Right kidney (tissue), 1 donor: ENCODE measurements at regions not wholly inside any gene's neighbourhood (a gene's known extent, or its start where the extent isn't known, plus 50 kb on each side); places are given as distances from the start of the nearest gene placed in this dataset.

Experiments
- DNase-seq: peaks from one replicate; pipeline ENCODE4 v3.0.0-alpha.2; 2016

DNA sequence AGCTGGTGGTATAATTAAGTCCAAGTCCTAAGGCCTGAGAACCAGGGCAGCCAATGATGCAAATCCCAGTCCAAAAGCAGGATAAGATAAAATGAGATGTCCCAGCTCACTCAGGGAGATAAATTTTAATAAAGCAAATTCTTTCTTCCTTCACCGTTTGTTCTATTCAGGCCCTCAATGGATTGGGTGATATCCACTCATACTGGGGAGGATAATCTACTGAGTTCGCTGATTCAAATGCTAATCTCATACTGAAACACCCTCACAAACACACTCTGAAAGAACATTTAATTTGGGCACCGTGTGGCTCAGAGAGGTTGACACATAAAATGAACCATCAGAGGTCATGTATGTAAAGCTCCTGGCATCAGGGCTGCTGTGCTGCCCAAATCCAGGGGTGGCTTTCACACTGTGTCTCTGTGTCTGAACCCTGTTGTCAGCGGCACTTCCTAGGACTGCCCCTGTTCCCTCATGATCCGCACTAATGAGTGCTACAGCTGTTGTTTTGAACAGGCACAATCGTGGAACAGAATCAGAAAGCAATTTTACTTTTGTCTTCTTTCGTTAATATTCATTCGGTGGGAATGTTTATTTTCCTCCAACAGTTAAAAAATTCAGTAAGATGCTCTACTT, 428.5 kb upstream of the FBXO33 start:
- DNase-seq: no peak

DNA sequence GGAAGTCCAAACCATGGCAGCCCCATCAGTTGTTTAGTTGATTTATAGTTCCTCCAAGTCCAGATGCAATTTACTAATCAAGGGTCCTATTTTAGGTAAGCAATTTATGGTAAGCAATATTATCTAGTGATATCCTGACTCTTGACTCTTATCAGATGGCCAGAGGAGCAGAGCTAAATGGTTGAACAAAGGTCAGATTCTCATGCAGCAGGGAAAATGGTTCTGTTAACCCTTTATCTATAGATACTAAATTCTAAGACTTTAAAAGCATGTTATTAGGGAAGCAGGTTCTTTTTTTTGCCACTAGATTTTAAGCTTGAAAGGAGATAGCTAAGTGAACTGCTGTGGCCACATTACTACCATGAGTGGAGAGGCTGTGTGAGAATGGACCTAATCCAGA, 427.1 kb upstream of the FBXO33 start:
- no peak for DNase-seq

DNA sequence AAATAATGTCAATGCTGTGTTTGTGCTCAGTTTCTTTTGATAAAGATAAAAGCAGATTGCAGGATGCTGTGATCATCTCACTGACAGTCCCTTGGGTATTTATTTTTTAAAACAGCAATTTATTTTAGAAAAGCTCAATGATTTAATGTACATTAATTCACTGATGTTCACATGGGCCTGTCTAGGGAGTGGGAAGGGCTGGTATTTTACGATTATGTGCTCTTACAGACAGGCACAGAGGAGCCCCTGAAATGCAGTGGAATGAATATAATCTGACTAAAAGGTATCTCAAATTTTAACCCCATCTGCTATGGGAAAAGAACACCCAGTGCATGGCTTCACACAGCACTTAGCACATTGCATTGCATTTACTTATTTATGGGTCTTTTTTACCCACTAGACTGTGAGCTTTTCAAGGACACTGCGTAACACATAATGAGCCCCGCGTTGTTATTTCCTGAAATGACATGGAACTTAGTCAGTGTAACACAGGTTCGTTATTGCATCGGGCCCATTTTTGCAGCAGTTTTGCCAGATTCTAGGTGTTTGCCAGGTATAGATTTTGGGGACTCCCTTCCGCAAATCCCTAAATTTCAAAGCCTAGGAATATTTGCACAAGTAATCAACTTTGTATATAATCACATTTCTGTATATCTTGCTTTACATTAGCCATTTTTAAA, 425.3 kb upstream of the FBXO33 start:
- no peak for DNase-seq

GRCh38 chr14:39853441-39853840, 421.2 kb upstream of the FBXO33 start:
- no peak for DNase-seq

DNA sequence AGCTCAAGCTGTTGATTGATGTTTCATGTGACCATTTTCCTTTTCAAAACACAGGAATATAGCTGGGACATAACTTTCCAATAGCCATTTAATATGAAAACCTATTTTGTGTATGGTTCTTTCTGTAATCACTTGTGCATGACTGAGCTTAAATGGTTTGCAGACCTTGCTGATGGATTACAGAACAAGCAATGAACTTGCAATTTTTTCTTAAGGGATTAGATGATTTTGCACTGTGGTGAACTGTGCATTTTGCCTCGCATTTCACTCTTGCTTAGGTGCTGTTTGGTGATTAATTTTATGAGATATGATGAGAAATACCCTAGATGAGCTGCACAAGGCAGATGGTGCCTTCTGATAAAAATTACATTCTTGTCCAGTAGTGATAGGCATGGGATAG, 419.0 kb upstream of the FBXO33 start:
- no peak for DNase-seq

DNA sequence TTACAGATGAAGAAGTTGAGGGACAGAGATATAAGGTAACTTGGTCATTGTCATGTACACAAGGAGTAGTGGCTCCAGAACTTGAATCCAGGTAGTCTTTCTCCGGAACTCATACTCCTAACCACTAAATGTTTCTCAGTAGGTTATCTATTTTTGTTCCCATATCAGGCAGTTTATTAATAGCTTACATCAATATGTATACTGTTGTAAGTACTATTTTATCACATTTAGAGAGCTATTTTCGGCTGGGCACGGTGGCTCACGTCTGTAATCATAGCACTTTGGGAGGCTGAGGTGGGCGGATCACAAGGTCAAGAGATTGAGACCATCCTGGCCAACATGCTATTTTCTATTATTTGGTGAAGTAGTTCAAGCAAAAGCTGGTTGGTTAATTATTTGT, 415.6 kb upstream of the FBXO33 start:
- no peak for DNase-seq

DNA sequence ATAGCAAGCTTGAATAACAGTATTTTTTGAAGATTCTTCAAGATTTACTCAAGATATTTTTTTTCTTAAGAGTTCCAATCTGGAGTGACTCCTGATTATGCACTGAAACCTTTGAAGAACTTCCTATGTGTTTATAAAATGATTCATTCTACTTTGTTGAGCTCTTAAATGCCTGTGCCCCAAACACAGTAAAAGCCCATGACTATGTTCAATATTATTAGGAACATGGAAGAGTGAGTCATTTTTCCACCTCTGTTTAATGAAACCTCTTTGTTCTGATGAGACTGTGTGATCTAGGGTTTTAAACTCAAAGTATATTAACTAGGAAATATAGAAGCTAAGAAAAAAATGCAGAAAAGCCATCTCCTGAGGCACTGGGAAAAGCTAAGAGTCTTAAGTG, 415.0 kb upstream of the FBXO33 start:
- no peak for DNase-seq

GRCh38 chr14:39843881-39844280, 411.6 kb upstream of the FBXO33 start:
- DNase-seq: no peak

DNA sequence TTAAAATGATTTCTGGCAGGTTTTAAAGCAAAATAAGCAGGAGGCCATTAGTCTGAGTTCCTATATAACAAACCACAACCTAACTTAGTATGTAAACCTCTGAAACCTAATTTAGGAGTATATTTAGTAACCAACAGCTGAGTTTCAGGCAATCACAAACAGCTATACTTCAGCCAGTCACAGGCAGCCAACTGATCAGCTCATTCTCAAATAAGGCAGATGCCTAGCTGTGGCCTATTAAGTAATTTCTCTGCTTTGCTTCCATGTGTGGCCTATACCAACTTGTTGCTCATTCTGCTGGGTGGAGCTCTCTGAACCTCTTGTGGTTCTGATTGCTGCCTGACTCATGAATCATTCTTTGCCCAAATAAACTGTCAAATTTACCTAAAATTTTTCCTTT, 408.9 kb upstream of the FBXO33 start:
- DNase-seq: no peak

GRCh38 chr14:39827901-39828655, 395.8 kb upstream of the FBXO33 start:
- no peak for DNase-seq

- no peak for DNase-seq
Observed at GRCh38 chr14:39812532-39813320, 380.5 kb upstream of the FBXO33 start.

- no peak for DNase-seq
Observed at GRCh38 chr14:39807271-39807670, 375.0 kb upstream of the FBXO33 start.

DNA sequence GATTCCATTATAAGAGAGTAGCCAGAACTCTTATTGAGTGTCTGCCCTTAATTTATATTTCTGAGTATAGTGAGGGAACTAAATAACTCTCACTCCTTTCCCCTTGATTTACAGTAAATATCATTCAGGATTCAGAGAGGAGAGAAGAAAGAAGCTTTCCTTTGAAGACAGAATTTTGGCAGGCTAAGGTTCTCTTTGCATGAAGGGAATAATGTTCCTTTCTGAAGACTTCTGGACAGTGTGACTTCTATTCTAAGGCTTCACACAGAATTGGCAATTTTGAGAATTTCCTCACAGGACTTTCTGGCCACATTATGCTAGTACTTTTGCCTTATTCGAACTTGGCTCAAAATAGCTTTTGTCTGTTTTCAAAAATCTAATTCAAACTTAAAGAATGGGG, 352.2 kb upstream of the FBXO33 start:
- DNase-seq: no peak

GRCh38 chr14:39781466-39781865, 349.2 kb upstream of the FBXO33 start:
- DNase-seq: no peak

DNA sequence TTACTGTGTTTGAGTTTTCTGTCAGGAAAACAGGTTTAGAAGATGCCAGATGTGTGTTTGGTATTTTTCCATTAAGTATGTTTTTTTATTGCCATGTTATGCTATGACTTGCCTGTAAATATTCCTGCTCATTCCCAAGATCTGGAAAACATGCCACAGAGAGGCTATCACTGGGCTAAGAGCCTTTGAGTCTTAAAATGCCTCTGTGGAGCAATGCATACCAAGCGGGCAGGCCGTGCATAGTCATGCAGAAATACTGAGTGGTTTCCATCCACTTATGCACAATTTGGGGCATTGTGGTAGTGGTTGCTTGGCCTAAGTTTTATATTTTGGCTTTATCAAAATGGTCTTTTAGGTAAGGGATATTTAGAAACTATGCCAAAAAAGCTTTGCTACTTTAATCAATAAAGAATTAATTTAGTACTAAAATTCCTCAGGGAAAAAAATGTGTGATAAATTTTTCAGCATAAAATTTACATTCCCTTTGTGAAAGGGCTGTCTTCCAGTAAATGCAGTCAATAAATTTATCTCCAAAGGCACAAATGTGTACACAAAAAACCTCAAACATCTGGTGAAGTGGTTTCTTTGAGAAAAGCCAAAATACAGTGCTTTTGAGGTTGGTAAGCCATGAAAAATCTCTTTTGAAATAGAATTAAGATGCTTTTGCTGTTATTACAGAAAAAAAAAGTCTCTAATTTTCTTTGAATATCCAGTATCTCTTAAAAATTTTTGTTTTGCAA, 341.3 kb upstream of the FBXO33 start:
- DNase-seq: no peak

DNA sequence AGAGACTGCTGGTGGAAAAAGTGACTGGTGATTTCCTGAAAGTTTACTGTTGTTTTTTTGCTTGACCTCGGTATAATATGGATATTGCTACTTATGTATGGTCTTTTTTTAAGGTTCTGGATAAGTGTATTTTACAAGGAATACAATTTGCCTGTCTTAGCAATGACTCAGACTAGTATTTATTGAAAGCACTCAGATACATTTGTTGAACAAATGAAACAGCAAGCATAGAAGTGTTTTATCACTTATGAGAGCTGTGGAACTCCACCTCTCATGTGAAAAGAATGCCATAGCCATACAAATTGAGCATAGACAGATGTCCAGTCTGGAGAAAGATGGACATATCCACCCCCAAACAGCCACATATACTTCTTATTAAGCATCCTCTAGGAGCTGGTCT, 340.4 kb upstream of the FBXO33 start:
- DNase-seq: no peak

DNA sequence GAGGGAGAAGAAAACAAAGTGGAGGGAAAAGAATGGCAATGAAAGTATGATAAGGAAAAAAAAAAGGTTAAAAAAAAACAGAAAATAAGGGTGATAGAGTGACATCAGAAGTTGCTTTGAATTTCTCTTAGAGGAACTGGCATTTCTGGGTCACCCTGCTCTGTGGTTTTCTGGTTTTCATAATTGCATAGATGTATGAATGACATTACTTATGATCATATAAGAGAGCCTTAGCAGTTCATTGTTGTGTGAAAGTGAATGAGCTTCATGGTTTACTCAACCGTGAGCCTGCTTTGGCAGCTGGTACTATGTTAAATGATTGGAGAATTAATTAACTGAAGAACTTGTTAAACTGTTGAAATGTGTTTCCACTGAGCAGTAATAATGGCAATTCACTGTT, 336.4 kb upstream of the FBXO33 start:
- DNase-seq: no peak

- DNase-seq: no peak
Observed at GRCh38 chr14:39766397-39767000, 334.3 kb upstream of the FBXO33 start.

DNA sequence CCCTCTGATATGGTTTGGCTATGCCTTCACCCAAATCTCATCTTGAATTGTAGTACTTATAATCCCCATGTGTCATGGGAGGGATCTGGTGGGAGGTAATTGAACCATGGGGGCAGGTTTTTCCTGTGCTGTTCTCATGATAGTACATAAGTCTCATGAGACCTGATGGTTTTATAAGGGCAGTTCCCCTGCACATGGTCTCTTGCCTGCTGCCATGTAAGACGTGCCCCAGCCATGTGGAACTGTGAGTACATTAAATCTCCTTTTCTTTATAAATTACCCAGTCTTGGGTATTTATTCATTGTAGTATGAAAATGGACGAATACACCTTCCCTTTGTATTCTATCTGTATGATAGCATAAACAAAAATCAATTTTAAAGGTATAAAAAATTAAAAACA, 333.4 kb upstream of the FBXO33 start:
- DNase-seq: no peak

- DNase-seq: no peak
Observed at GRCh38 chr14:39763402-39763890, 331.2 kb upstream of the FBXO33 start.

GRCh38 chr14:39762576-39763401, 330.6 kb upstream of the FBXO33 start:
- DNase-seq: no peak
